ENCODE measurements at regions not wholly inside any gene's neighbourhood (a gene's known extent, or its start where the extent isn't known, plus 50 kb on each side); places are given as distances from the start of the nearest gene placed in this dataset.

DNA sequence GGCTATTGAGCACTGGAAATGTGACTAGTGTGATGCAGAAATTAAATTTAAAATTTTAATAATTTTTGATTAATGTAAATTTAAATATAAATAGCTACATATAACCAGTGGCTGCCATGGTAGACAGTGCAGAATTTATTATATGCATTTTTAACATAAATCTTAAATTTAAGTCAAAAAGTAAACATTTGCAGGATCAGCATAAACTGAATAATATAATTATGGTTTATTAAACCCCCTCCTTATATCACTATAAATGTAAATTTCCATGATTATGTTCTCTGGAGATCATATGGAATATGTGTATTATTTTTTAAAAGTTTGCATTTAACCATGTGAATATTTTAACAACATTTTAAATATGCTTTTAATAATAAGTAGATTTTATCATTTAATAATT is 155.8 kb downstream of the TEX13C start:
- no peaks in the 10 kb centered on the region for H3K36me3 ChIP-seq (replicated peaks in 1 of 2; ENCODE audit: control insufficient read depth in 1 of 2, insufficient read depth in 2 of 2, low read length in 2 of 2)
- H3K9ac ChIP-seq (ENCODE audit: insufficient read depth, low read depth, low read length) = no peak overlapping the region
- H3K27me3 ChIP-seq (ENCODE audit: control insufficient read depth in 1 of 2, insufficient read depth in 2 of 2, low read length in 2 of 2) = no peaks in the 10 kb centered on the region
- peak in 1 of 2 experiments; percentile 26; a peak in 1 of 4 replicates for TF ChIP-seq MAFK (conservative IDR thresholded peaks at IDR 0.05 in 1 of 2, IDR thresholded peaks at IDR 0.05 in 1 of 2; ENCODE audit: low read length in 2 of 2)
- no peak for TF ChIP-seq HHEX (CRISPR knock-in tag; IDR thresholded peaks at IDR 0.05)
- no peaks in the 10 kb centered on the region for H3K79me2 ChIP-seq (ENCODE audit: insufficient read depth, low read length)
- no peak for DNase-seq (ENCODE audit: low spot score)
- in situ Hi-C loops (cut with HindIII; ENCODE audit: extremely low pct_ligation_motif_present, low pct_unique_long_range_greater_than_20kb) = no loop called here
- H3K4me2 ChIP-seq (ENCODE audit: low read depth, low read length) = no peak overlapping the region
- POLR2A ChIA-PET = no interaction called here
- H2AFZ ChIP-seq (ENCODE audit: low read length) = no peak overlapping the region
- intact Hi-C loops (cut with micrococcal nuclease; ENCODE audit: unreplicated experiment) = no loop called here
- no peak overlapping the region for H3K4me3 ChIP-seq (replicated peaks in 1 of 3; ENCODE audit: insufficient read depth in 1 of 3, low read depth in 2 of 3, low read length in 3 of 3)
- FAIRE-seq = no peak
- H3K9me3 ChIP-seq (ENCODE audit: low read length) = peaks cover 18% of the 10 kb centered on the region
- H4K20me1 ChIP-seq (ENCODE audit: insufficient read depth, low read length) = no peaks in the 10 kb centered on the region
- no TSS peak for BruUV-seq (replicated peaks)
- CTCF ChIA-PET (ENCODE audit: low intra/inter-chr PET ratio, low total read pairs) = no interaction called here
- H3K27ac ChIP-seq (ENCODE audit: extremely low read length, insufficient read depth, low read length) = no peak overlapping the region
- ATAC-seq = no peak
- no peaks in the 10 kb centered on the region for H3K4me1 ChIP-seq (ENCODE audit: insufficient read depth, low read length)

DNA sequence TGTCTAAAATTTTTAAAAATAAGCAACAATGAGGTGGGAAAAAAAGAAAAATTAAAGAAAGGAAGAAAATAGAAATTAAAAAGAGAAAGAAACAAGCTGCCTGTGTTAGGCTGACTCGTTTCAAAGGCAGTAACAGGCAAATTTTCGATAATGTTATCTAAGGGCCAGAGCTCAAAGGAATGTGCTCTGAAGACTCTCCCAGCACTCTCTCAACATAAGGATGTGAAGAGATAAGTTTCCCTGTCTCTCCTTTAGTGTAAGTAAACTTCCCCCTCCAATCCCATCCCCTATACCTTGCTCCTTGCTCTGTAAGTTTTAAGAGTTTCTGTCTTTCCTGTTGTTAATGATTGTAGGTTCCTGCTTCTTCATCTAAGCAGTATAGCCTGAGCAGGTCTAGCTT is 172.8 kb downstream of the TEX13C start:
- Histone ChIP-seq H3K4me3 (replicated peaks in 1 of 3; ENCODE audit: insufficient read depth in 1 of 3, low read depth in 2 of 3, low read length in 3 of 3) (no peak overlapping the region), H3K4me2 (ENCODE audit: low read depth, low read length) (no peak overlapping the region), H3K27me3 (ENCODE audit: control insufficient read depth in 1 of 2, insufficient read depth in 2 of 2, low read length in 2 of 2) (no peaks in the 10 kb centered on the region), H3K27ac (ENCODE audit: extremely low read length, insufficient read depth, low read length) (no peak overlapping the region), H4K20me1 (ENCODE audit: insufficient read depth, low read length) (no peaks in the 10 kb centered on the region), H3K79me2 (ENCODE audit: insufficient read depth, low read length) (no peaks in the 10 kb centered on the region), H3K9me3 (ENCODE audit: low read length) (peaks cover 9% of the 10 kb centered on the region), H3K4me1 (ENCODE audit: insufficient read depth, low read length) (no peaks in the 10 kb centered on the region), H3K36me3 (replicated peaks in 1 of 2; ENCODE audit: control insufficient read depth in 1 of 2, insufficient read depth in 2 of 2, low read length in 2 of 2) (no peaks in the 10 kb centered on the region), H2AFZ (ENCODE audit: low read length) (no peak overlapping the region), H3K9ac (ENCODE audit: insufficient read depth, low read depth, low read length) (no peak overlapping the region)
- CTCF ChIA-PET (ENCODE audit: low intra/inter-chr PET ratio, low total read pairs) = no interaction called here
- BruUV-seq (replicated peaks) = no TSS peak
- in situ Hi-C loops (cut with HindIII; ENCODE audit: extremely low pct_ligation_motif_present, low pct_unique_long_range_greater_than_20kb) (no loop called here), intact Hi-C loops (cut with micrococcal nuclease; ENCODE audit: unreplicated experiment) (no loop called here)
- FAIRE-seq (no peak), DNase-seq (ENCODE audit: low spot score) (no peak), ATAC-seq (no peak)
- POLR2A ChIA-PET = no interaction called here
- WGBS (ENCODE audit: low lambda C conversion rate) = 0% methylated on average over 2 of the region's 2 CpGs
- no peak for TF ChIP-seq ATF7 (IDR thresholded peaks at IDR 0.05)
- TF ChIP-seq ATF7 (CRISPR knock-in tag; IDR thresholded peaks at IDR 0.05) = no peak
- no peak for TF ChIP-seq LBX2 (CRISPR knock-in tag; IDR thresholded peaks at IDR 0.05; ENCODE audit: borderline replicate concordance)
- TF ChIP-seq ZNF766 (CRISPR knock-in tag; IDR thresholded peaks at IDR 0.05; ENCODE audit: borderline replicate concordance) = no peak
- no peak for TF ChIP-seq SOX5 (CRISPR knock-in tag; IDR thresholded peaks at IDR 0.05; ENCODE audit: borderline replicate concordance)
- TF ChIP-seq ZNF713 (CRISPR knock-in tag; IDR thresholded peaks at IDR 0.05) = no peak
- no peak for TF ChIP-seq ZNF503 (CRISPR knock-in tag; IDR thresholded peaks at IDR 0.05)
- TF ChIP-seq, protein P1, sequence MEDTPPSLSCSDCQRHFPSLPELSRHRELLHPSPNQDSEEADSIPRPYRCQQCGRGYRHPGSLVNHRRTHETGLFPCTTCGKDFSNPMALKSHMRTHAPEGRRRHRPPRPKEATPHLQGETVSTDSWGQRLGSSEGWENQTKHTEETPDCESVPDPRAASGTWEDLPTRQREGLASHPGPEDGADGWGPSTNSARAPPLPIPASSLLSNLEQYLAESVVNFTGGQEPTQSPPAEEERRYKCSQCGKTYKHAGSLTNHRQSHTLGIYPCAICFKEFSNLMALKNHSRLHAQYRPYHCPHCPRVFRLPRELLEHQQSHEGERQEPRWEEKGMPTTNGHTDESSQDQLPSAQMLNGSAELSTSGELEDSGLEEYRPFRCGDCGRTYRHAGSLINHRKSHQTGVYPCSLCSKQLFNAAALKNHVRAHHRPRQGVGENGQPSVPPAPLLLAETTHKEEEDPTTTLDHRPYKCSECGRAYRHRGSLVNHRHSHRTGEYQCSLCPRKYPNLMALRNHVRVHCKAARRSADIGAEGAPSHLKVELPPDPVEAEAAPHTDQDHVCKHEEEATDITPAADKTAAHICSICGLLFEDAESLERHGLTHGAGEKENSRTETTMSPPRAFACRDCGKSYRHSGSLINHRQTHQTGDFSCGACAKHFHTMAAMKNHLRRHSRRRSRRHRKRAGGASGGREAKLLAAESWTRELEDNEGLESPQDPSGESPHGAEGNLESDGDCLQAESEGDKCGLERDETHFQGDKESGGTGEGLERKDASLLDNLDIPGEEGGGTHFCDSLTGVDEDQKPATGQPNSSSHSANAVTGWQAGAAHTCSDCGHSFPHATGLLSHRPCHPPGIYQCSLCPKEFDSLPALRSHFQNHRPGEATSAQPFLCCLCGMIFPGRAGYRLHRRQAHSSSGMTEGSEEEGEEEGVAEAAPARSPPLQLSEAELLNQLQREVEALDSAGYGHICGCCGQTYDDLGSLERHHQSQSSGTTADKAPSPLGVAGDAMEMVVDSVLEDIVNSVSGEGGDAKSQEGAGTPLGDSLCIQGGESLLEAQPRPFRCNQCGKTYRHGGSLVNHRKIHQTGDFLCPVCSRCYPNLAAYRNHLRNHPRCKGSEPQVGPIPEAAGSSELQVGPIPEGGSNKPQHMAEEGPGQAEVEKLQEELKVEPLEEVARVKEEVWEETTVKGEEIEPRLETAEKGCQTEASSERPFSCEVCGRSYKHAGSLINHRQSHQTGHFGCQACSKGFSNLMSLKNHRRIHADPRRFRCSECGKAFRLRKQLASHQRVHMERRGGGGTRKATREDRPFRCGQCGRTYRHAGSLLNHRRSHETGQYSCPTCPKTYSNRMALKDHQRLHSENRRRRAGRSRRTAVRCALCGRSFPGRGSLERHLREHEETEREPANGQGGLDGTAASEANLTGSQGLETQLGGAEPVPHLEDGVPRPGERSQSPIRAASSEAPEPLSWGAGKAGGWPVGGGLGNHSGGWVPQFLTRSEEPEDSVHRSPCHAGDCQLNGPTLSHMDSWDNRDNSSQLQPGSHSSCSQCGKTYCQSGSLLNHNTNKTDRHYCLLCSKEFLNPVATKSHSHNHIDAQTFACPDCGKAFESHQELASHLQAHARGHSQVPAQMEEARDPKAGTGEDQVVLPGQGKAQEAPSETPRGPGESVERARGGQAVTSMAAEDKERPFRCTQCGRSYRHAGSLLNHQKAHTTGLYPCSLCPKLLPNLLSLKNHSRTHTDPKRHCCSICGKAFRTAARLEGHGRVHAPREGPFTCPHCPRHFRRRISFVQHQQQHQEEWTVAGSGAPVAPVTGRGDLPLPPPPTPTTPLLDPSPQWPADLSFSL (CRISPR knock-in tag; IDR thresholded peaks at IDR 0.05) = no peak
- no peak for TF ChIP-seq ZFP37 (CRISPR knock-in tag; IDR thresholded peaks at IDR 0.05; ENCODE audit: borderline replicate concordance)
